ENCODE measurements at regions not wholly inside any gene's neighbourhood (a gene's known extent, or its start where the extent isn't known, plus 50 kb on each side); places are given as distances from the start of the nearest gene placed in this dataset.

DNA sequence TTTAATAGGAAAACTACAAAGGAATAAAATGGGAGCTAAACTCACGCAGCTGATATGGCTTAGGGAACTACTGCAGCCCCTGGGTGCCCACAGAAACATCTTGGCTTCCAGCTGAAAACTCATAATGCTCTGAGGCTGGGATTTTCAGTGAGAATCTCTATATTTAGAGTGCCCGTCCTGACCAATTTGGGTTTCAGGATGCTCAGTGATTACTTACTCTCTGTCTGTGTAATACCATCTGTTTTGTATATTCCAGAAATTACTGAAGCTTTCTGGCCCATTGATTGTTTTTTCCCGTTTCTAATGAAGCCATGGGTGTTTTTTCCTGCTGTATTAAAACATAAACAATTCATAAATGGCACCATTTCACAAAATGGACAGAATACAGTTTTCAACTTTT, 50.6 kb upstream of the ZNF385D start:
- no peaks in the 10 kb centered on the region for H3K9me3 ChIP-seq
- WGBS, 2 donors (ENCODE audit: low coverage in 1 of 2) = 79 to 83% methylated on average over 3 of the region's 3 CpGs
- no peaks in the 10 kb centered on the region for H3K36me3 ChIP-seq
- H3K4me3 ChIP-seq = no peak overlapping the region
- no peak for ATAC-seq
- no peak overlapping the region for H3K27ac ChIP-seq
- TF ChIP-seq, protein P1, sequence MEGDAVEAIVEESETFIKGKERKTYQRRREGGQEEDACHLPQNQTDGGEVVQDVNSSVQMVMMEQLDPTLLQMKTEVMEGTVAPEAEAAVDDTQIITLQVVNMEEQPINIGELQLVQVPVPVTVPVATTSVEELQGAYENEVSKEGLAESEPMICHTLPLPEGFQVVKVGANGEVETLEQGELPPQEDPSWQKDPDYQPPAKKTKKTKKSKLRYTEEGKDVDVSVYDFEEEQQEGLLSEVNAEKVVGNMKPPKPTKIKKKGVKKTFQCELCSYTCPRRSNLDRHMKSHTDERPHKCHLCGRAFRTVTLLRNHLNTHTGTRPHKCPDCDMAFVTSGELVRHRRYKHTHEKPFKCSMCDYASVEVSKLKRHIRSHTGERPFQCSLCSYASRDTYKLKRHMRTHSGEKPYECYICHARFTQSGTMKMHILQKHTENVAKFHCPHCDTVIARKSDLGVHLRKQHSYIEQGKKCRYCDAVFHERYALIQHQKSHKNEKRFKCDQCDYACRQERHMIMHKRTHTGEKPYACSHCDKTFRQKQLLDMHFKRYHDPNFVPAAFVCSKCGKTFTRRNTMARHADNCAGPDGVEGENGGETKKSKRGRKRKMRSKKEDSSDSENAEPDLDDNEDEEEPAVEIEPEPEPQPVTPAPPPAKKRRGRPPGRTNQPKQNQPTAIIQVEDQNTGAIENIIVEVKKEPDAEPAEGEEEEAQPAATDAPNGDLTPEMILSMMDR (IDR thresholded peaks at IDR 0.05) = no peak
- TF ChIP-seq EP300 (IDR thresholded peaks at IDR 0.05) (no peak), POLR2A (IDR thresholded peaks at IDR 0.05) (no peak), POLR2AphosphoS5 (IDR thresholded peaks at IDR 0.05) (no peak)
- no peaks in the 10 kb centered on the region for H3K27me3 ChIP-seq
- H3K4me1 ChIP-seq = no peaks in the 10 kb centered on the region

DNA sequence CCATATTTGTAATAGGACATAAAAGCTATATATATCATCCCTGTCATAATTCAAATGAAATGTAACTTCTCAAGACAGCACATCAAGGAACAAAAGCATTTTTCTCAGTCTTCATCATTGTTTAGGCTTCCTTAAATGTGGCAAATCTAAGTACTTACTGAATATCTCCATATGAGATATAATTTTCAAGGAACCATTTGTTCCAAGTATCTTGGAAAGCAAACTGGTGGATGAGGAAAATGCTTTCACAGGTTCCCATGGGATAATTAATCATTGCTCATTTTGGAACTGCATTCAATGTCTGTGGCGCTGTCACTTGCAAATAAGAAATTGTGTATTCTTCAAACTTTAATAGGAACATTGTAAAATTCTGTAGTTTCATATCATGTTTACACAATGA, 52.6 kb upstream of the ZNF385D start:
- ATAC-seq = no peak
- 52 to 75% methylated on average over 1 of the region's 1 CpG for WGBS, 2 donors (ENCODE audit: low coverage in 1 of 2)
- no peak overlapping the region for H3K27ac ChIP-seq
- H3K4me3 ChIP-seq = no peak overlapping the region
- H3K4me1 ChIP-seq = no peaks in the 10 kb centered on the region
- no peaks in the 10 kb centered on the region for H3K36me3 ChIP-seq
- no peaks in the 10 kb centered on the region for H3K9me3 ChIP-seq
- H3K27me3 ChIP-seq = no peaks in the 10 kb centered on the region
- no peak for TF ChIP-seq POLR2A (IDR thresholded peaks at IDR 0.05)
- TF ChIP-seq, protein P1 (IDR thresholded peaks at IDR 0.05) = no peak
- no peak for TF ChIP-seq POLR2AphosphoS5 (IDR thresholded peaks at IDR 0.05)

DNA sequence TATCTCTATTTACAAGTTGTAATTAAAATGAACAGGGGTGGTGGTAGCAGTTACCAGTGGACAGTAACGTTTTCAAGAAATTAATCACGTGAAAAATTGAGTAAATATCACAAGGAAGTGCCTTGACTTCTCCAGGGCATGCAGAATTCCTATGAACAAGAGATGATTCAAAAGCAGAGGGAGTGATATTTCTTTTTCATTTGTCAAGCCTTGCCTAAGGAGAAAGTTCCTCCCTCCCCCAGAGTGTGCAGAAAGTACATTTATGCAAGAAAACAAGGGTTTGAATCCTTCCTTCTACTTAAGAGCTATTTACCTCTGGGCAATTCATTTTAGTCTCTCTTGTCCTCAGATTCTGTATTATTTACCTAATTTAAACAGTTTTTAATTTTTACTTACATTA, 53.3 kb upstream of the ZNF385D start:
- ATAC-seq = no peak
- Histone ChIP-seq H3K4me3 (no peak overlapping the region), H3K9me3 (no peaks in the 10 kb centered on the region), H3K4me1 (no peaks in the 10 kb centered on the region), H3K36me3 (no peaks in the 10 kb centered on the region), H3K27ac (no peak overlapping the region), H3K27me3 (no peaks in the 10 kb centered on the region)
- 30 to 50% methylated on average over 2 of the region's 2 CpGs for WGBS, 2 donors (ENCODE audit: low coverage in 1 of 2)
- TF ChIP-seq EP300 (IDR thresholded peaks at IDR 0.05) = no peak
- TF ChIP-seq POLR2A (IDR thresholded peaks at IDR 0.05) = no peak
- no peak for TF ChIP-seq POLR2AphosphoS5 (IDR thresholded peaks at IDR 0.05)
- TF ChIP-seq, protein P1 (IDR thresholded peaks at IDR 0.05) = no peak

GRCh38 chr3:21806733-21807132, 55.7 kb upstream of the ZNF385D start:
- Histone ChIP-seq H3K27me3 (no peaks in the 10 kb centered on the region), H3K36me3 (no peaks in the 10 kb centered on the region), H3K4me3 (no peak overlapping the region), H3K4me1 (no peaks in the 10 kb centered on the region), H3K9me3 (no peaks in the 10 kb centered on the region), H3K27ac (no peak overlapping the region)
- TF ChIP-seq EP300 (IDR thresholded peaks at IDR 0.05) (no peak), POLR2A (IDR thresholded peaks at IDR 0.05) (no peak), POLR2AphosphoS5 (IDR thresholded peaks at IDR 0.05) (no peak)
- TF ChIP-seq, protein P1 (IDR thresholded peaks at IDR 0.05) = no peak
- WGBS, 2 donors (ENCODE audit: low coverage in 1 of 2) = 67 to 69% methylated on average over 1 of the region's 1 CpG
- no peak for ATAC-seq

- no peaks in the 10 kb centered on the region for H3K9me3 ChIP-seq
- ATAC-seq = no peak
- WGBS, 2 donors (ENCODE audit: low coverage in 1 of 2) = 77% methylated on average over 3 of the region's 12 CpGs; no CpG with 5 or more reads in 1 of the 2 donors
- no peaks in the 10 kb centered on the region for H3K27me3 ChIP-seq
- no peak overlapping the region for H3K4me3 ChIP-seq
- no peak overlapping the region for H3K27ac ChIP-seq
- no peaks in the 10 kb centered on the region for H3K4me1 ChIP-seq
- no peaks in the 10 kb centered on the region for H3K36me3 ChIP-seq
- no peak for TF ChIP-seq POLR2A (IDR thresholded peaks at IDR 0.05)
- TF ChIP-seq, protein P1 (IDR thresholded peaks at IDR 0.05) = no peak
- no peak for TF ChIP-seq POLR2AphosphoS5 (IDR thresholded peaks at IDR 0.05)
- TF ChIP-seq EP300 (IDR thresholded peaks at IDR 0.05) = no peak
Measured at GRCh38 chr3:21825684-21826083, 74.7 kb upstream of the ZNF385D start.

Data from gastroesophageal sphincter (tissue), 4 donors.